ENCODE measurements at regions not wholly inside any gene's neighbourhood (a gene's known extent, or its start where the extent isn't known, plus 50 kb on each side); places are given as distances from the start of the nearest gene placed in this dataset.

DNA sequence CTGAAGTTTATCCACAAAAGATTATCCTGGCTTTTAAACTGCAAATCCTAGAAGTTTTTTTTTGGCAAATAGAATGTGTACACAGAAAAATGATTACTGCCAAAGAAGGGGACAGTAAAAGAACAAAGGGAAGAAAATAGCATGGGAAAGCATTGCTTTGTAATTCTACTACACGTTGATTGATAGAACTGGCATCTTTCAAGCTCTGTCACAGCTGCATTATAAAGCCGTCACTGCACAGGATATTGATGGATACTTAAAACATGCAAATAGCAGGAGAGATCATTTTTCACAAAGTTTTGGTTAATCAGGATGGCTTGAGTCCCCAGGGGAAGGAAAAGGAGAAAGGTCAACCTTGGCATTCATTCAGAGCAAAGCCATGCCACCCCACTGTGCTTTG is 183.7 kb upstream of the RRP15 start (continued):
- TF ChIP-seq RNF2 (IDR thresholded peaks at IDR 0.05) = no peak
- no peak for TF ChIP-seq ZNF512 (tag; IDR thresholded peaks at IDR 0.05)
- TF ChIP-seq CHD4 (IDR thresholded peaks at IDR 0.05; ENCODE audit: insufficient read depth, insufficient replicate concordance, low read depth, low read length, poor library complexity, severe bottlenecking) = no peak
- no peak for TF ChIP-seq SREBF1 (IDR thresholded peaks at IDR 0.05; ENCODE audit: borderline replicate concordance, low read depth, low read length)
- TF ChIP-seq MEF2D (tag; conservative IDR thresholded peaks at IDR 0.05; ENCODE audit: low read depth) = no peak
- no peak for TF ChIP-seq USF1 (CRISPR knock-in tag; IDR thresholded peaks at IDR 0.05)
- no peak for TF ChIP-seq PKNOX1 (IDR thresholded peaks at IDR 0.05)
- TF ChIP-seq BCL6 (CRISPR knock-in tag; IDR thresholded peaks at IDR 0.05) = no peak
- TF ChIP-seq ESRRB (CRISPR knock-in tag; IDR thresholded peaks at IDR 0.05; ENCODE audit: borderline replicate concordance) = no peak

Measured in K562 (cell line).